Hematopoietic multipotent progenitor cell treated with erythropoietin and hydrocortisone succinate and interleukin-3 and kit ligand, for 6 days (in vitro differentiated cells): ENCODE measurements at regions not wholly inside any gene's neighbourhood (a gene's known extent, or its start where the extent isn't known, plus 50 kb on each side); places are given as distances from the start of the nearest gene placed in this dataset.
A peak's percentile ranks its signal among the peaks of the same experiment; 100 is the strongest.
"Not testable (repeated sequence)": the region's sequence is repeated elsewhere in the genome, so short reads cannot be mapped to it uniquely, and the experiment has no call there.

ENCODE experiments used
- DNase-seq: peaks from one replicate; pipeline ENCODE4 v3.0.0-alpha.2; 2015

DNA sequence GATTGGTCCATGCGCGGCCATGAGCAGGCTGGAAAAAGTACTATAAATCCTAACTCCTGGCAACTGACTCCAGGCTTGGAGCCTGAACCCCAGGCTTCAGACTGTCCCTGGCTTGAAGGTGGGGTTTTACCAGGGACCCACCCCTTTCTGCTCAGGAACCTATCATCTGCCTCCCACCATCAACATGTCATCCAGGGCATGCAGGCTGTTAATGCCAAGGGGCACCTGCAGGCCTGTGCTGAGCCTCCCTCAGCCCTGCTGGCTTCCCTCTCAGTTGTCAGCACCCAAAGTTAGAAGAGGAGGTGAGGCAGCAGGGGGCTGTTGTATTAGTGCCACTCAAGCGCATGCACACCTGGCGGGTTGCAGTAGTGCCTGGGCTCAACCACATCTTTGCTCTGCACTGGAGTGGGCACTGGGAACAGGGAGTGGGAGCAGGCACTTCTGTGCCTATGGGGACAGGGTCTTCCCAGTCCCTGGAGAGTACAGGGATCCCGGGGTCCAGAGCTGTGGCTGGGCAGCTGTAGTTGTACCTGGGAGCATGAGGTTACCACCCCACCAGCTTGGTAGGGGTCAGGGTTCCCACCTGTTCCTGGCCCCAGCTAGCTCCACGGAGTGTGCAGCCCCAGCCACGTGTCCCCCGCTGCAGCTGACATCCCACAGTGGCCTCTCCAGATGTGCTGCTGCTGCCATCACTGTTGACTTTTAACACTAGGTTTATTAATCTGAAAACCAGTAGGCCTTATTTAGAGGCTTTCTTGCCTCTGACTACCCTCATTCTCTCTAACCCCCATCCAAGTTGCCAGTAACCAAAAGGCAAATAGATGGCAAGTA is 306.2 kb upstream of the RIOK2 start:
- DNase-seq = no peak

DNA sequence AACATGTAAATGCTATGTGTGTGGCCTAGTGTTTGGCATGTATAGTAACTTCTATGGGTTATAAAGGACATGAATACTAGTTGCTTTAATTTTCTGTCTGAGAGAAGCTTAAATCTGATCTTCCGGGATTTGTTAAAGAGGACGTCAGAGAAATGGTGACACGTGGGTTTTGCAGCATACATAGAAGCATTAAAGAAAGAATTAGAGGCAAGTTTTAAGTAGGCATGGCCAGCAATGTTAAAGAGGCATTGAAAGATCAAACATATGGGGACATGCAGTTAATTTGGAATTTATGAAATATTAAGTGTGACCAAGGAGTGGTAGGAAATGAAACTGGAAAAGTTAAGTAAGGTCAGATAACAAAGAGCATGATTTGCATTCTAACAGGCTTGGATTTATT is 311.4 kb upstream of the RIOK2 start:
- DNase-seq = no peak

DNA sequence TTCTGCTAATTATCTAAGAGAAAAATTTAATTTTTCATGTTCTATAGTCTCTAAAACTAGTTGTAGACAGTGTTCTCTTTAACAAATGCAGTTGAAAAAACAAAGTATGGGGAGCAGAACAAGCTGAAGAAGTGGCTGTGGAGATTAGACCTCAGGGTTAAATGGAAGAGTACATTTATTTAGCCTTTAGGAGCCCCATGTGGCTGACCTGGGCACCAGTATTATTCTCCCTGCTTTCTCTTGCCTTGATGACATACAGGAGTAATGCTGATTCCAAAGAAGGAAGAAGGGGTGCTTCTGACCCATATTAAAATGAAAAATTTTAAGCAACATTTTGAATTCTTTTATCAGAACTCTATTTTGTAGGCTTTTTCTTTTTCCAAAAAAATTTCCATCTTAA is 312.3 kb upstream of the RIOK2 start:
- no peak for DNase-seq

DNA sequence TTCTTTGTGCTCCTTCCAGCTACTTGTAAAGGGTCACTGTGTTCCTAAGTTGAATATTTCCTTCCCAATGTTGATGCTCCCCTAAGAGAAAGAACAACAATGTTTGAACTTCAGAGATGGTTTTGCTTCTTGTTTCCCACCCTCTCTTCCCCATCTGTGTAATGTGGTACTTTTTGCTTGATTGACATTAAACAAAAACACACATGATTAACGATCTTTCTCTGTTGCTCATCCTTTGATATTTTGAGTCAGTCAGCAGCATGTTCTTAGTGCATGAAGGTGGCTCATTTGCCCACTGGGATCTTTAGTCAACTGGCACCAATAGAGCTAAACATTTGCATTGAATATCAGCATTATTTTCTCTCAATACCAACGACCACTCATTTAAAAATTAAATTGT is 313.0 kb upstream of the RIOK2 start:
- DNase-seq = no peak

DNA sequence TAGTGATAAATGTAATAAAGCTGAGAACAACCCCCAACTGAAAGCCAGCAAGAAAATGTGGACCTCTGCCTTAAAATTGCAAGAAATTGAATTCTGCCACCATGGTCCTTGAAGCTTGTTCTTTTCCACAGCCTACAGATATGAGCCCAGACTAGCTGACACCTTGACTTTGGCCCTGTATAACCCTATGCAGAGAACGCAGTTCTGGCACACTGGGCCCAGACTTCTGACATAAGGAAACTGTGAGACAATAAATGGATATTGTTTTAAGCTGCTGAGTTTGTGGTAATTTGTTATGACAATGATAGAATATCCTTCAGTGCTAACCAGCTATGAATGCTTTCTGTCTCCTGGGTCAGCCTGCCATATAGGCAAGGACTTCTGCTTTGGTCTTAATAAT is 315.6 kb upstream of the RIOK2 start:
- DNase-seq = no peak

DNA sequence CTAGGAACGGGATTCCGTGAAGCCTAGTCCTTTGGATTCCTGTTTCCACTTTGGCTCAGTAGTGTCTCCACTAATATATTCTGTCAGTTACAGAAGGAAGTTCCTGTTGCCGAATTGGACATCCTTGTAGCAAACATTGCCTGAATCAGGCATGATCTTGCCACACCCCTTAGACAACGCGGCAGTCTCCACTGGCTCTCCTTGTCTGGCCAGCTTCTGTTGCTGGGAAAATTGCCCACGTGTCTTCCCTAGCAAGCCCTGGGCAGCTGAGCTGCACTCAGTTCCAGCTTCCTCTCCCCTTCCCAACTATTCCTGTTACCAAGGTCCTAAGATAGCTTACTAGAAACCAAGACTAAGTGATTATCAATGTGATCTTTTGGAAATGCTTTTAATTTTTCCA is 316.6 kb upstream of the RIOK2 start:
- no peak for DNase-seq

DNA sequence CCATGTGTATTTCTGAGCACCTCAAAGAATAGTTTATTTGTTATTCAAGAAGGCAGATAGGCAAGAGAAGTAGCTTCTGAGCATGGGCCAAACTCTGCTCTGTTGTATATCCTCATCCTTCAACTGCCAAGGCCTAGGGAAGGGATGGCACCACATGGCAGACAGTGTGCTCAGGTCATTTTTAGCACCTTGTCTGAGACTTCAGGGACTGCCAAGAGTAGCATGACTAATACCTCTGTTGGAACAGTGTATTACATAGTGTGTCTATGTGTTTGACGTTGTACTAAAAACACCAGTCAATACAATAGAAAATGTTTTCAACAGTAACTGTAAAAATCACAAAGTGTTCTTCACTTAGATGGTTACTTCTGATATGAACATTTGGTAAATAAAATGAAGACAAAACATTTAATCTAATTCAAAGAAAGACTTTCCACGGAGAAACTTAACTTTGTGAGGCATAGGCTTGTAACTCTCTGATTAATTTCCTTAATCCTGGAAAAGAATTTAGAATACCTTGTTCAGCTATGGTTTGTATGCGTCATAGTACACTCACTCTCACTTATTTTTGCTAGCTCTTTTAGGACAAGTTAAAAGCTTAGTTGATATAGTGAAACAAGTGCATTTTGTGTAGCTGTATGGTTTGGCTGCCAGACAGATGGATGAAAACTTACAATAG is 318.4 kb upstream of the RIOK2 start:
- DNase-seq = no peak

DNA sequence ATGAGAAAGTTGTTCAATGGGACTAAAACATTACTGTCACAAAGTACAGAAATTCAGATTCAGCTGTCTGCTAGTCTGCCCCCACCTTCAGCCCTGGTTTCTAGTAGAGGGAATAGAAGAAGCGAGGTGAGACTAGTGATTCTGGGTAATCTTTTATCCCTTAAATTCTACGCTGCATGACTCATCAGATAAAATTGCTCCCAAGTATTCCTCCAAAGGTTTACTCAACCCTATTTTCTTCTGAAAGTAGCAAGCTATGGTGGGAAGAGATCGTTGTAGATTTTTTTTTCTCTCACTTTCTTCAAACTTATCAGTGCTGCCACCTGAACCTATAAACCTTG is 318.9 kb upstream of the RIOK2 start:
- no peak for DNase-seq

DNA sequence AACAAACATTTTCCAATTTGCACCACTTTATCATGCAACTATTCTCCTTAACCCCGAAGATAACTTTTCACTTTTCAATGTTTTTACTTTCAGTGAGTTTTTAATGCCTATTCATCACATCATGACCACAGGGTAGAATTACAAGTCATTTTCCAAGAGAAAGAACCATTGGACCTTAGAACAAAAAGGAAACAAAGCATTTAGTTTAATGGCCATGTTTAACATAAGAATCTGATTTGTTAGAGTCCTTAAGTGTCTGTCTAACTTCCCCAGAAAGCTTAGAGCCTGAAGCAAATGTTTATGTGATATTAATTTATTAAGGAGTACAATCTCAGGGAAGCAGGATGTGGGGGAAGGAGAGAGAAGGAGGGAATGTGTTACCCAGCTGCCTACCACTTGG is 325.8 kb upstream of the RIOK2 start:
- DNase-seq = no peak

DNA sequence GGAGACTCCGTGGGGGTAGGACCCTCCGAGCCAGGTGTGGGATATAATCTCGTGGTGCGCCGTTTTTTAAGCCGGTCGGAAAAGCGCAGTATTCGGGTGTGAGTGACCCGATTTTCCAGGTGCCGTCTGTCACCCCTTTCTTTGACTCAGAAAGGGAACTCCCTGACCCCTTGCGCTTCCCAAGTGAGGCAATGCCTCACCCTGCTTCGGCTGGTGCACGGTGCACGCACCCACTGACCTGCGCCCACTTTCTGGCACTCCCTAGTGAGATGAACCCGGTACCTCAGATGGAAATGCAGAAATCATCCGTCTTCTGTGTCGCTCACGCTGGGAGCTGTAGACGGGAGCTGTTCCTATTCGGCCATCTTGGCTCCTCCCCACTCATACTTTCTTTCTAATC is 336.5 kb upstream of the RIOK2 start:
- not testable (repeated sequence) for DNase-seq

DNA sequence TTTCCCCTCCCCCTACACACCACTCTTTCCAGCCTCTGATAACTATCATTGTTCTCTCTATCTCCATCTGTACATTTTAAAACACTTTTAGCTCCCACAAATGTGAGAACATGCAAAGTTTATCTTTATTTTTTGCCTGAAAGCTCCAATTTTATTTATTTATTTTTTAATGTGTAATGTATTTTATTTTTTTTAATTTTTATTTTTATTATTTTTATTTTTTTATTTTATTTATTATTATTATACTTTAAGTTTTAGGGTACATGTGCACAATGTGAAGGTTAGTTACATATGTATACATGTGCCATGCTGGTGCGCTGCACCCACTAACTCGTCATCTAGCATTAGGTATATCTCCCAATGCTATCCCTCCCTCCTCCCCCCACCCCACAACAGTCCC is 340.3 kb upstream of the RIOK2 start:
- DNase-seq = not testable (repeated sequence)

DNA sequence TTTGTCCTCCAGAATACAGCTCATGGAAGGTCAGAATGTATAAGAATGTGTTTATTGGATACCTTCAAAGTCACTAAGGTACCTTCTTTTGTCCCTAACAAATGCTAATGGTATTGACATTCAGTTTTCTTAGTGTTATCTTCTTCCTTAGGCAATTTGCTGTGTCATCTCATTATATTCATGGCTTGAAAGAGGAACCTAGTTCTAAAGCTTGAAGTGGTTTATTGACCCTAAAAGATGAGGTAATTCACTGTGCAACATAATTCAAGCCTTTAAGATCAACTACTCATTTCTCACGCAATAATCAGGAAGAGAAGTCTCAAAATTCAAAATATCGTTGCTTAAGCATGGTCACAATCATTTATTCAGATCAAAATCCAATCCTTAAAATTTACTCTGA is 342.7 kb upstream of the RIOK2 start:
- DNase-seq = peak; percentile 61

DNA sequence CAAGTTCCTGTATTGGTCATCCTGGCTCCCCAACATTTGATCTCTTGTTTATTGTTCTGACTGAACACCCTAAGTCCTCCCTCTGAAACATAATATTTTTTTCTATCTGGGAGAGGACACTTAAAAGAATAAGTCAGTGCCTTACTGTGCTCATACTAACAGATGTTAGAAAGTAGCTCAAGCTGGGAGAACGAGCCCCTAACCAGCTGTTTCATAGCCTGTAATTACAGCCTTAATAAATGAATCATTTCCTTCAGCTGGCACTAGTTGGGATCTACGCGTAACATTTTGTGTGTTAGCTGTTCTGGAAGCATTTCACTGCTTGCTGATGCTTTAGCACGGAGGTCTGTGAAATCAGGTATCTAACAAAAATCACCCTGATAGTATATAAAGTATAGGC is 345.9 kb upstream of the RIOK2 start:
- no peak for DNase-seq

DNA sequence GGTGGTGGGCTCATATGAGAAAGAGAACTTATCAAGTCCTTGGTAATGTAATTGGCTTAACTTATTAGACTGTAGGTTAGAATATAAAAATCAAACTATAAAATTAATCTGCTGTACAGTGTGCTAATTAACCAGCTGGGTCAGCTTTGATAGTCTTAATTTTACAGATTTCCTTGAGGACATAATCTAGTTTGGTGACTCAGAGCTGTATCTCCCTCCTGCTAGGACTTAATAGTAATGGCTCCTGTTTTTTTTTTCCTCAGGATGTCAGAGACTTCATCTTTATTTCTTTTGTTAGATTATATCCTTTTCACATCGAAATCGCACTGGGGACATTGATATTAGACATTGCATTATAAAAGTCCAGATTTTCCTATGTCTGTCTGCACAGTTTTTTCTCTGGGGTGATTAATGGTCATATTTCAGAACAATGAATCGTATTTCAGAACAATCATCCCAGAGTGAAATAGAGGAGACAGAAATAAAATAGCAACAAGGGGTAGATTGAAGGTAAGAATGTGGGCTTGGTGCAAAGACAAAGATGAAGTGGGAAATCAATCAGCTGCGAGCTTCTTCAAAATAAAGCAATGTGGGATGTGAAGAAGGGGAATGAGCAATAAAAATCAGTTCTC is 346.4 kb upstream of the RIOK2 start:
- DNase-seq = no peak

DNA sequence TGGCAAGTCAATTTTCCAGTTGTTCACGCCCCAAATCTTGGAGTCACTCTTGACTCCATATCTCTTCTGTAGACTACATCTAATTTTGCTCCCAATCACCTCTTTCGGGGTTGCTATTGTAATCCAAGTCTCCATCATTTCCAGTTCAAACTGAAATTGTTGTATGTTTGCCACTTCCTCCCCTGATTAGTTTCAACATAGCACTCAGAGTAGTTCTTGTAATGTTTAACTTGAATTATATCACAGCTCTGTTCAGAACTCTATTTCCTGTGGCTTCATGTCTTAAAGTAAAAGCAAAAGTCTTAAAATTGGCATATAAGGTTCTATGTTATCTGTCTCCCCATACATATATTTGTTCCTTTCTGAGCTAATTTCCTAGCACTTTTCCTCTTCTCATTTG is 348.5 kb upstream of the RIOK2 start:
- DNase-seq = peak; percentile 5

DNA sequence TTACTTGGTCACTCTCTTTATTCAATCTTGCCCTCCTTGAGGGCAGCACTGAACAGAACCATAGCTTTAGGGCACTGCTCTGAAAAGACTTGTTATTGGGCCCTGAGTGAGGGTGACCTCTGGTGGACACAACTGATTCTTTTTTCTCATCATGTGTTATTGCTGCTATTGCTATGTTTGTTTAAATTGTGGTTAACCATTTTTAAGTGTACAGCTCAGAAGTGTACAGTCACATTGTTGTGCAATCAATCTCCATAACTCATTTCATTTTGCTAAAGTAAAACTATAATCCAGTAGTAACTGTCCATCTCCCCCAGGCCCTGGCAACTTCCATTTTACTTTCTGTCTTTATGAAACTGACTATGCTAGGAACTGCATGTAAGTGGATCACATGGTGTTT is 351.1 kb upstream of the RIOK2 start:
- DNase-seq = peak; percentile 68

DNA sequence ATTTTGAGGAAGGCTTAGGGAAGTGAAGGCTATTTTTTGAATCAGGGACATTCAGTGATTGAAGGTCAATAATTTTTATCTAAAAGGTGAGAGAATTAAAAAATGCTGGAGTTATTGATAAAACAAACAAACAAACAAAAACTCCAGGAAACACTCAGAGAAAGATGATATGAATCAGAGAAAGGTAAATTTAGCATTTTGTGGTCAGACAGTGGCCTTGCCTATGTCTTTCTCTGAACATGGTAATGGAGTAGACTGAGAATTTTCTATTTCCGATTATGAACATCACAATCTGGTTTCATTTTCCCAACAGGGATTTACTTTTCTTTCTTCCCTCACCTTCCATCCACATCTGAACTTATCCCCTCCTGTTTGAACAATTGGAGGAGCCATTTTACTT is 353.6 kb upstream of the RIOK2 start:
- DNase-seq = no peak

DNA sequence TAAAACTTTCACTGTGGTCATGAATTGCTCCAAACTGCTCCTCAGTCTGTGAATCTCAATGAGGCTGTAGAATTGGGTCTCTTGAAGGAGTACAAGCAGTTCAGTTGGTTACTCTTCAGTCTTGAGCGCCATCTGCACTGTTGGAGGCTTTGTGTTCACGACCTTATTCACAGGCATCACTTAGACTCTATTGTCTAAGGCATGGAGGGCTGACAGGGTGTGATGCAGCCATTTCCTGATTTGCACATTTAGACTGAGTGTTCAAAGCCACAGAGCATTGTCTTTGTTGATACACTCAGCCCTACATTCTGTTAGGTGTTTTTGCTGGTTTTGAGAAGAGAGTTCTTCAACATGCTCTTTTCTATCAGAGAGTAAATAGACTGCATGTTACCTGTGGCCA is 355.9 kb upstream of the RIOK2 start:
- DNase-seq = no peak

DNA sequence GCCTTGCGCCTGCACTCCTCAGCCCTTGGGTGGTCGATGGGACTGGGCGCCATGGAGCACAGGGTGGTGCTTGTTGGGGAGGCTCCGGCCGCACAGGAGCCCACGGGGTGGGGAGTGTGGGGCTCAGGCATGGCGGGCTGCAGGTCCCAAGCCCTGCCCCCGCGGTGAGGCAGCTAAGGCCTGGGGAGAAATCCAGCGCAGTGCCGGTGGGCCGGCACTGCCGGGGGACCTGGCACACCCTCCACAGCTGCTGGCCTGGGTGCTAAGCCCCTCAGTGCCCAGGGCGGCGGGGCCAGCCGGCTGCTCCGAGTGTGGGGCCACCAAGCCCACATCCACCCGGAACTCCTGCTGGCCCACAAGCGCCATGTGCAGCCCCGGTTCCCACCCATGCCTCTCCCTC is 358.8 kb upstream of the RIOK2 start:
- DNase-seq = no peak

DNA sequence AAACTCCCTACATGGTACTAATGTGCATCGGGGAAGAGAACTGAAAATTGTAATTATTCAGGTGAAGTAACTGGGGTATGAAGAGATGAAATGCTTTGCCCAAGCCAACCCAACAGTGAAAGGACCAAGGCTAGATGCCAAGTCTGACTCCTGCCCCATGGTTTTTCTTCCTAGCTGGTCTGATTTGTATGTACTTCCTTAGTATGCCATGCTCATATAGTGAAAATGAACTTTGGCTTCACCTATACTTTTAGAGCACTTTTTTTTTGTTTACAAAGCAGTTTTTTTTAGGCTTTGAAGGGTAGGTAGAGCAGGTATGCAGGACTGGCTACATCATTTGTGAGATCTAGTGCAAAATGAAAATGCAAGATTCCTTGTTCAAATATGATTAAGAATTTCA is 359.4 kb upstream of the RIOK2 start:
- DNase-seq = no peak

DNA sequence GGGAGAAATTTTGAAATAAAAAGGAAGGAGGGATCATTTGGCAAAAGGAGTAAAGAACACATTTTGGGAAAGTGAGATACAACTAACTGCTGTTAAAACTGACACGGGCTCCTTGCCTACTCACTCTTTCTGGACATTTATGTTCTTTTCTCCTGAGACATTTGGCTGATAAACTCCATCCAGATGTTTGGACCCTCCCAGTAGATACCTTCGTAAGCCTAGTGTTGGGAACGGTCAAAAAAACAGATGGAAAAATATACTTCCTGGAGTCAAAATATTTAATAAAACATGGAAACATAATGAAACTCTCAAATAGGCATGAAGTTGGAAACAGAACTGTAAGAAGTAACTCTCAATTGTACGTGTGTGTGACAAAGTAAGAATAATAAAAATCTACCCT is 360.1 kb upstream of the RIOK2 start:
- DNase-seq = no peak

DNA sequence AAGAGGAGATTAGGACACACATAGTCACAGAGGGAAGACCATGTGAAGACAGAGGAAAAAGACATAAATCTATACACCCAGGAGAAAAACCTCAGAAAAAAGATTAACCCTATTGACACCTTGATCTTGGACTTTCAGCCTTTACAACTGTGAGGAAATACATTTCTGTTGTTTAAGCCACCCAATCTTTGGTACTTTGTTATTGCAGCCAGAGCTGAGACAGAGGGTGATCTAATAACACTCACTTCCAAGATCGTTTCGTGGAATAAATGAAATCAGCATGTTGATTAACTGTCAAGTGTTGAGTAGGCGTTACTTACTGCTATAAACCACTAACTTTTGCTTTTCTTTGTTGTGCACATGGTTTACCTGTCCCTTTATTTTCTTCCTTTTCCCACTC is 361.2 kb upstream of the RIOK2 start:
- DNase-seq = no peak

DNA sequence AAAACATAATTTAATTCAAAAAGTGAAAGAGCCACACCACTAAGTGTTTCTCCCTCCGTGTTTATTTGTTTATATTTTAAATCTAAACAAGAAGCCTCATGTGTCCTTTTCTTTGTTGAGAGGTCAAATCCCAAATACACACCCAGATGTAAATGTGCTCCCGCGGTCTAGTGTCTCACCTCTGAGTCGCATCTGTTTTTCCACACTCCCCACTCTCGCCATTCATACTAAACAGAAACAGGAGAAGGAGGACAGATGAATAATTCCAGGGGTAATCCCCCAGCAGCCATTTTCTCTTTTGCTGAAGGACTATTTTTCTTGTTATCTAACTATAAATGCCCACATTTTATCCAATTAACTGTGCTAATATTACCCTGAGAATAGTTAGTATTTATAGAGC is 361.6 kb upstream of the RIOK2 start:
- DNase-seq = no peak

DNA sequence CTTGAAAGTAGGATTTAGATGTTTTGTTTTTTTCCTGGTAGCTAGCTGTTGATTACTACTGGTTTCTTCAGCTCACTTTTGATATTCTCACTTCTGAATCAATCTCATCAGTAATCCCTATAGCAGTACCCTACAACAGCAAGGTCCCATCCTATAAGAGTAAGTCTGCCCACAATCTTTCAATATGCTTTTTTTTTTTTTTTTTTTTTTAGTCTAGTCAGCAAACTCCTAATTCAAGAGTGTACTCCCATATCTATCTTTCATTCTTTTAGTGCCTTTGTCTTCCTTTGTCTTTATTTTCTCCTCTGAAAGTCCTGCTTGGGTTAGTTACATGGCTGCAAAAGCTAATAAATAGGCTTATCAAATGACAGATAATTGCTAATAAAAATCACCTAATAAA is 362.4 kb upstream of the RIOK2 start:
- DNase-seq = no peak
